H1 (cell line): ENCODE measurements at regions not wholly inside any gene's neighbourhood (a gene's known extent, or its start where the extent isn't known, plus 50 kb on each side); places are given as distances from the start of the nearest gene placed in this dataset.

Experiments
- CTCF ChIA-PET: fragments of 300-600 bp; sonication (Branson Sonifier 250); formaldehyde crosslinking; loops from one replicate; lab custom pipeline; 2021; ENCODE audit not compliant: partially characterized antibody; lab: Charles Lee
- POLR2A ChIA-PET: fragments of 300-600 bp; sonication (Branson Sonifier 250); formaldehyde crosslinking; loops from one replicate; lab custom pipeline; 2021; ENCODE audit warnings: inconsistent platforms; ENCODE audit not compliant: partially characterized antibody; lab: Charles Lee
- DNase-seq, 2 experiments: peaks; one replicate each; pipeline versions ENCODE4 v3.0.0 to v3.0.0-alpha.2; 2010 to 2022; ENCODE audit warnings: low spot score in 2 of 2, low read depth in 1 of 2, mixed read lengths in 1 of 2
- FAIRE-seq: peaks from 2 replicates; lab custom pipeline; 2011; peaks lifted over from hg19 to GRCh38; lab: Jason Lieb, UNC
- H2AFZ ChIP-seq: 2 replicates; pipeline ENCODE4 v1.8.1; 2012; ENCODE audit warnings: low read length, inconsistent platforms
- H2AK5ac ChIP-seq: 2 replicates; pipeline ENCODE4 v1.6.1; 2013; ENCODE audit warnings: low read depth, low read length
- H2BK120ac ChIP-seq: replicated peaks from 2 replicates; pipeline ENCODE3; 2013; ENCODE audit warnings: low read depth, low read length, inconsistent platforms
- H2BK12ac ChIP-seq: 2 replicates; pipeline ENCODE4 v1.6.1; 2013; ENCODE audit warnings: low read depth, low read length
- H2BK15ac ChIP-seq: 2 replicates; pipeline ENCODE4 v1.6.1; 2013; ENCODE audit warnings: low read length
- H2BK20ac ChIP-seq: 2 replicates; pipeline ENCODE4 v1.6.1; 2013; ENCODE audit warnings: low read length
- H2BK5ac ChIP-seq: 2 replicates; pipeline ENCODE4 v1.6.1; 2013; ENCODE audit warnings: low read depth, low read length
- H3K14ac ChIP-seq: 2 replicates; pipeline ENCODE4 v1.6.1; 2013; ENCODE audit warnings: inconsistent platforms; ENCODE audit not compliant: insufficient read length
- H3K18ac ChIP-seq: 2 replicates; pipeline ENCODE4 v1.6.1; 2013; ENCODE audit warnings: low read length; ENCODE audit errors: extremely low read depth
- H3K23ac ChIP-seq: 2 replicates; pipeline ENCODE4 v1.6.1; 2013; ENCODE audit warnings: inconsistent platforms; ENCODE audit not compliant: insufficient read length
- H3K23me2 ChIP-seq: 2 replicates; pipeline ENCODE4 v1.6.1; 2013; ENCODE audit warnings: low read depth, low read length
- H3K27ac ChIP-seq: 2 replicates; pipeline ENCODE4 v1.6.1; 2011; ENCODE audit warnings: low read depth, low read length, inconsistent platforms
- H3K27me3 ChIP-seq, 4 experiments: replicated peaks in 1 of 4; 1 replicate in 1 of 4; 2 replicates in 3 of 4; pipeline versions ENCODE4 v1.6.1 to v1.8.1; 2011 to 2013; ENCODE audit warnings: low read length in 3 of 4, mild to moderate bottlenecking in 3 of 4, inconsistent platforms in 2 of 4, mixed read lengths in 2 of 4, moderate library complexity in 1 of 4; ENCODE audit not compliant: control insufficient read depth in 3 of 4, insufficient read depth in 3 of 4; ENCODE audit errors: extremely low read depth in 1 of 4
- H3K36me3 ChIP-seq, 4 experiments: 2 replicates each; pipeline versions ENCODE4 v1.6.1 to v1.8.1; 2011 to 2013; ENCODE audit warnings: mild to moderate bottlenecking in 4 of 4, low read length in 3 of 4, moderate library complexity in 2 of 4, control low read depth in 1 of 4, inconsistent platforms in 1 of 4; ENCODE audit not compliant: insufficient read depth in 4 of 4, control insufficient read depth in 2 of 4
- H3K4ac ChIP-seq: replicated peaks from 2 replicates; pipeline ENCODE3; 2013; ENCODE audit warnings: low read length, low read depth, mixed read lengths, inconsistent platforms; ENCODE audit not compliant: insufficient read length
- H3K4me1 ChIP-seq, 4 experiments: replicated peaks in 1 of 4; 1 replicate in 1 of 4; 2 replicates in 3 of 4; pipeline versions ENCODE4 v1.6.1 to v1.8.1; 2011 to 2013; ENCODE audit warnings: low read length in 3 of 4, inconsistent platforms in 2 of 4, mixed read lengths in 1 of 4; ENCODE audit not compliant: insufficient read depth in 4 of 4, control insufficient read depth in 3 of 4
- H3K4me2 ChIP-seq, 2 experiments: 2 replicates each; pipeline versions ENCODE4 v1.6.1 to v1.8.1; 2011 to 2013; ENCODE audit warnings: low read depth in 2 of 2, low read length in 2 of 2, control low read depth in 1 of 2, inconsistent platforms in 1 of 2, mild to moderate bottlenecking in 1 of 2; ENCODE audit not compliant: insufficient read depth in 1 of 2
- H3K4me3 ChIP-seq, 4 experiments: fragments of 200-600, 300-600 bp in 1 of 4; sonication (generic), shearing (Covaris generic), sonication (Bioruptor Twin) in 1 of 4; 2 replicates each; pipeline versions ENCODE4 v1.5.1 to v1.8.1; 2011 to 2016; ENCODE audit warnings: low read length in 4 of 4, low read depth in 3 of 4, control low read depth in 2 of 4, inconsistent platforms in 2 of 4, mild to moderate bottlenecking in 2 of 4, mixed read lengths in 1 of 4, moderate library complexity in 1 of 4; ENCODE audit not compliant: insufficient read depth in 2 of 4; ENCODE audit errors: extremely low read depth in 1 of 4
- H3K56ac ChIP-seq: replicated peaks from 2 replicates; pipeline ENCODE3; 2013; ENCODE audit warnings: low read depth, mild to moderate bottlenecking, mixed read lengths, low read length, inconsistent platforms; ENCODE audit not compliant: insufficient read length
- H3K79me1 ChIP-seq: 2 replicates; pipeline ENCODE4 v1.6.1; 2013; ENCODE audit warnings: low read depth, low read length, control low read depth
- H3K79me2 ChIP-seq, 2 experiments: 2 replicates each; pipeline versions ENCODE4 v1.6.1 to v1.8.1; 2012 to 2013; ENCODE audit warnings: low read length in 2 of 2, mild to moderate bottlenecking in 2 of 2, inconsistent platforms in 1 of 2; ENCODE audit not compliant: insufficient read depth in 2 of 2, control insufficient read depth in 1 of 2
- H3K9ac ChIP-seq, 4 experiments: replicated peaks in 1 of 4; 1 replicate in 1 of 4; 2 replicates in 3 of 4; pipeline versions ENCODE4 v1.6.1 to v1.8.1; 2011 to 2013; ENCODE audit warnings: low read depth in 3 of 4, low read length in 3 of 4, control low read depth in 2 of 4, mild to moderate bottlenecking in 2 of 4, moderate library complexity in 2 of 4, inconsistent platforms in 1 of 4; ENCODE audit errors: extremely low read depth in 1 of 4
- H3K9me3 ChIP-seq, 2 experiments: 2 replicates each; pipeline versions ENCODE4 v1.6.1 to v1.8.1; 2012 to 2013; ENCODE audit warnings: mild to moderate bottlenecking in 2 of 2, moderate library complexity in 2 of 2, control low read depth in 1 of 2, inconsistent platforms in 1 of 2, low read depth in 1 of 2, low read length in 1 of 2, mixed read lengths in 1 of 2; ENCODE audit not compliant: insufficient read depth in 2 of 2
- H4K20me1 ChIP-seq, 2 experiments: replicated peaks in 1 of 2; 2 replicates each; pipeline versions ENCODE3 to v1.8.1; 2011 to 2013; ENCODE audit warnings: inconsistent platforms in 2 of 2, low read length in 2 of 2, mild to moderate bottlenecking in 1 of 2; ENCODE audit not compliant: insufficient read depth in 2 of 2, control insufficient read depth in 1 of 2
- H4K5ac ChIP-seq: 2 replicates; pipeline ENCODE4 v1.6.1; 2013; ENCODE audit warnings: low read length, low read depth, mixed read lengths, inconsistent platforms; ENCODE audit not compliant: insufficient read length
- H4K8ac ChIP-seq: 2 replicates; pipeline ENCODE4 v1.8.0; 2013; ENCODE audit warnings: mild to moderate bottlenecking, moderate library complexity, low read length, inconsistent platforms; ENCODE audit not compliant: insufficient read depth; ENCODE audit errors: extremely low read depth
- H4K91ac ChIP-seq: replicated peaks from 2 replicates; pipeline ENCODE3; 2013; ENCODE audit warnings: low read length, mixed read lengths, inconsistent platforms; ENCODE audit not compliant: insufficient read length
- ATF3 ChIP-seq: IDR thresholded peaks from 2 replicates; pipeline ENCODE4 v1.6.1; 2011; ENCODE audit warnings: low read depth, mild to moderate bottlenecking, low read length; ENCODE audit not compliant: insufficient read depth
- BCL11A ChIP-seq, 2 experiments: IDR thresholded peaks; one replicate each; pipeline ENCODE4 v1.6.1; 2011; ENCODE audit warnings: low read depth in 2 of 2, low read length in 2 of 2, mild to moderate bottlenecking in 2 of 2
- CBX8 ChIP-seq: fragments of 300-800, 300-1000 bp; sonication (generic); IDR thresholded peaks from 2 replicates; pipeline ENCODE4 v1.7.1; 2016; ENCODE audit warnings: low read depth, low read length, borderline replicate concordance
- KDM1A ChIP-seq: fragments of 200-600, 300-600 bp; sonication (generic); IDR thresholded peaks from 2 replicates; pipeline ENCODE4 v1.7.1; 2016; ENCODE audit warnings: mild to moderate bottlenecking, low read length, borderline replicate concordance
- POLR2AphosphoS5 ChIP-seq: IDR thresholded peaks from 2 replicates; pipeline ENCODE4 v1.6.1; 2011; ENCODE audit warnings: low read depth, low read length
- RXRA ChIP-seq: IDR thresholded peaks from 2 replicates; pipeline ENCODE4 v1.6.1; 2011; ENCODE audit warnings: low read depth, mild to moderate bottlenecking, low read length, moderate library complexity; ENCODE audit not compliant: insufficient read depth
- SP2 ChIP-seq: IDR thresholded peaks from 2 replicates; pipeline ENCODE4 v1.6.1; 2012; ENCODE audit warnings: mild to moderate bottlenecking, low read length, inconsistent platforms
- WGBS, 2 experiments: shearing (Covaris generic) in 1 of 2; methylation state at CpG; one replicate each; pipeline versions ENCODE4 v1.1.6 to v1.1.7; 2013 to 2015; ENCODE audit warnings: low lambda C conversion rate in 2 of 2, mixed read lengths in 2 of 2, inconsistent platforms in 1 of 2, low coverage in 1 of 2, missing lambda C conversion rate in 1 of 2; ENCODE audit not compliant: insufficient replicate concordance in 2 of 2, insufficient coverage in 1 of 2, insufficient read length in 1 of 2; ENCODE audit errors: extremely low coverage in 1 of 2, missing lambda C conversion rate in 1 of 2; 5-methylcytosine and 5-hydroxymethylcytosine counted together

GRCh38 chr21:19034041-19034440 lies 630.5 kb upstream of the TMPRSS15 start:
- Histone ChIP-seq H2BK15ac (no peak overlapping the region), H3K18ac (no peak overlapping the region), H3K9me3 (peaks cover 0 to 1% of the 10 kb centered on the region in 2 experiments; a peak in 1 of 4 replicates), H2BK20ac (no peak overlapping the region), H3K4me3 (no peak overlapping the region), H2BK5ac (no peak overlapping the region), H3K9ac (no peak overlapping the region), H2BK12ac (no peak overlapping the region), H3K23ac (no peak overlapping the region), H3K79me1 (no peaks in the 10 kb centered on the region), H4K91ac (no peak overlapping the region), H3K27me3 (no peaks in the 10 kb centered on the region), H3K79me2 (no peaks in the 10 kb centered on the region), H4K20me1 (no peaks in the 10 kb centered on the region), H3K4me2 (no peak overlapping the region), H3K23me2 (no peaks in the 10 kb centered on the region), H2BK120ac (no peak overlapping the region), H4K5ac (no peak overlapping the region), H3K14ac (no peak overlapping the region), H2AK5ac (no peak overlapping the region), H3K36me3 (no peaks in the 10 kb centered on the region), H3K4me1 (no peaks in the 10 kb centered on the region), H3K56ac (no peak overlapping the region), H2AFZ (no peak overlapping the region)
- DNase-seq (no peak), FAIRE-seq (no peak)
- CTCF ChIA-PET: interaction anchor here (0.6 kb wide), 1 partner anchor 16 kb away, joined by 3 read pairs; no protein-coding TSS in a partner anchor
- 96% methylated on average over 4 of the region's 4 CpGs; no CpG with 5 or more reads in 1 of the 2 experiments for WGBS, 2 experiments
- TF ChIP-seq POLR2AphosphoS5 (no peak), ATF3 (no peak), CBX8 (no peak), BCL11A (IDR thresholded peaks at IDR 0.05; ENCODE audit: low read depth in 2 of 2, low read length in 2 of 2) (no peak), RXRA (no peak), SP2 (no peak), KDM1A (no peak)
- TF ChIP-seq, all 59 proteins: peak for 0
- Histone ChIP-seq H3K4ac (no peak overlapping the region), H3K27ac (no peak overlapping the region), H4K8ac (no peak overlapping the region)
- POLR2A ChIA-PET: no interaction called here
